CD4-positive, alpha-beta T cell (primary cell): ENCODE measurements at regions not wholly inside any gene's neighbourhood (a gene's known extent, or its start where the extent isn't known, plus 50 kb on each side); places are given as distances from the start of the nearest gene placed in this dataset.

Experiments used
- ATAC-seq: fragments of 200-7000 bp; cut with Tn5 transposase; one replicate; pipeline ENCODE4 v1.10.0; 2022; ENCODE audit warnings: mild to moderate bottlenecking; ENCODE audit not compliant: poor library complexity
- CTCF ChIA-PET: fragments of 350-600 bp; sonication (Branson Sonifier 250); formaldehyde crosslinking; loops from one replicate; lab custom pipeline; 2021; ENCODE audit warnings: antibody characterized with exemption, inconsistent platforms; lab: Charles Lee
- POLR2A ChIA-PET: fragments of 350-600 bp; sonication (Branson Sonifier 250); formaldehyde crosslinking; loops from one replicate; lab custom pipeline; 2021; ENCODE audit warnings: antibody characterized with exemption, inconsistent platforms; lab: Charles Lee
- DNase-seq, 14 experiments: peaks; one replicate each; pipeline ENCODE4 v3.0.0-alpha.2; 2013 to 2020; ENCODE audit warnings: mixed read lengths in 2 of 14
- H3K27ac ChIP-seq, 2 donors: one replicate each; pipeline versions ENCODE4 v1.5.1 to v1.7.0; 2013; ENCODE audit warnings: low read length in 2 of 2, low read depth in 1 of 2, mild to moderate bottlenecking in 1 of 2
- H3K27me3 ChIP-seq, 2 experiments: 1 replicate in 1 of 2; 2 replicates in 1 of 2; pipeline versions ENCODE4 v1.6.1 to v1.7.0; 2013; ENCODE audit warnings: low read length in 2 of 2, control low read depth in 1 of 2, mild to moderate bottlenecking in 1 of 2, moderate library complexity in 1 of 2; ENCODE audit not compliant: insufficient read depth in 2 of 2, control insufficient read depth in 1 of 2
- H3K36me3 ChIP-seq: one replicate; pipeline ENCODE4 v1.6.1; 2013; ENCODE audit warnings: low read length, control low read depth; ENCODE audit not compliant: insufficient read depth
- H3K4me1 ChIP-seq: one replicate; pipeline ENCODE4 v1.6.1; 2013; ENCODE audit warnings: low read length, control low read depth; ENCODE audit not compliant: insufficient read depth
- H3K4me3 ChIP-seq: one replicate; pipeline ENCODE4 v1.5.1; 2013; ENCODE audit warnings: mild to moderate bottlenecking, low read length, moderate library complexity
- H3K9me3 ChIP-seq, 2 experiments: 1 replicate in 1 of 2; 2 replicates in 1 of 2; pipeline versions ENCODE4 v1.6.1 to v1.7.0; 2013; ENCODE audit warnings: low read length in 2 of 2, mild to moderate bottlenecking in 2 of 2, control low read depth in 1 of 2, moderate library complexity in 1 of 2; ENCODE audit not compliant: control insufficient read depth in 1 of 2, insufficient read depth in 1 of 2
- H3K27ac Mint-ChIP-seq: one replicate; pipeline ENCODE4 v1.8.0; 2020; ENCODE audit warnings: mixed read lengths
- H3K27me3 Mint-ChIP-seq: one replicate; pipeline ENCODE4 v1.8.0; 2021; ENCODE audit warnings: mixed read lengths
- H3K36me3 Mint-ChIP-seq: one replicate; pipeline ENCODE4 v1.8.0; 2021; ENCODE audit warnings: low read depth, mixed read lengths
- H3K4me1 Mint-ChIP-seq: one replicate; pipeline ENCODE4 v1.8.0; 2021; ENCODE audit warnings: low read depth, mixed read lengths
- H3K4me3 Mint-ChIP-seq: one replicate; pipeline ENCODE4 v1.8.0; 2020; ENCODE audit warnings: mild to moderate bottlenecking, mixed read lengths
- H3K9me3 Mint-ChIP-seq: one replicate; pipeline ENCODE4 v1.8.0; 2020; ENCODE audit warnings: mixed read lengths
- intact Hi-C, 2 experiments: fragments of 100-400 bp; cut with DNase I in 1 of 2; cut with micrococcal nuclease in 1 of 2; formaldehyde crosslinking; loops; one replicate each; pipeline versions ENCODE4 v1.15.1 to v1.9.0; 2023 to 2025; cut with DNase I, micrococcal nuclease
- TF ChIP-seq, protein P1 (sequence below): fragments of 200-600 bp; IDR thresholded peaks from one replicate; pipeline ENCODE4 v1.8.0; 2022; ENCODE audit warnings: antibody characterized with exemption, mild to moderate bottlenecking

DNA sequence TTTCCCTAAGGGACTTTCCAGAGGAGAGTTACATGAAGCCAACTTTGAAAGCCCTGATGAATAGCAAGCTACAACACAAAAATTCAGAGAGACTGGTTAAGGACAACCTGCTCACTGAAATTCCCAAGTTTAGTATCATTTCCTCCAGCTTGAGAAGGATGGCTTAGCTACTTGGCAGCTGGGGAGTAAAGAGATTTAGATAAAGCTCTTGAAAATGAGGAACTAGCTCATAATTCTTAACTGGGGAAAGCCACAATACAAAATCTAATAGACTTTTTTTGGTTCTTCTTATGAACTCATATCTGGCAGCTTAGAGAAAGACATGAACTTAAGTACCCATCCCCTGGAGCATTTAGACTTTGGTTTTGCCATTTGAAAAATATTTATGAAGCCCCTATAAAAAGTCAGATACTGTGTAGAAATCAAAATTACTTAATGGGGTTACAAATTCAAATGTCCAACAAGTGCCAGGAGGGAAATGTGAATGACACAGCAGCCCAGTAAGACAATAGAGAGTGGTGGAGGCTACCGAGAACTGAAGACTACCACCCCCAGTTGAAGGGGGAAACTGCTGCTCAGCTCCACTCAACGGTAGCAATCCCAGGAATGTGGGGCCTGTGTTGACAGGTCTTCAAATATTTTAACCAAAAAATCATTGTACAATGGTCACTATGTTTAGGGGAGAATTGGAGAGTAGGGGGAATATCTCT is 79.4 kb upstream of the ADRB2 start:
- H3K4me1 ChIP-seq = no peaks in the 10 kb centered on the region
- Mint-ChIP-seq H3K36me3 (no peaks in the 10 kb centered on the region), H3K4me3 (no peak overlapping the region), H3K4me1 (no peaks in the 10 kb centered on the region), H3K27me3 (peaks cover 4% of the 10 kb centered on the region), H3K27ac (no peak overlapping the region), H3K9me3 (no peaks in the 10 kb centered on the region)
- DNase-seq (peak in 1 of 14 experiments; percentile 20), ATAC-seq (no peak)
- intact Hi-C loops = no loop called here
- no peaks in the 10 kb centered on the region for H3K9me3 ChIP-seq
- H3K4me3 ChIP-seq = no peak overlapping the region
- H3K27me3 ChIP-seq = no peaks in the 10 kb centered on the region
- H3K27ac ChIP-seq = no peak overlapping the region
- ChIA-PET POLR2A (no interaction called here), CTCF (no interaction called here)
- no peaks in the 10 kb centered on the region for H3K36me3 ChIP-seq
- TF ChIP-seq, protein P1, sequence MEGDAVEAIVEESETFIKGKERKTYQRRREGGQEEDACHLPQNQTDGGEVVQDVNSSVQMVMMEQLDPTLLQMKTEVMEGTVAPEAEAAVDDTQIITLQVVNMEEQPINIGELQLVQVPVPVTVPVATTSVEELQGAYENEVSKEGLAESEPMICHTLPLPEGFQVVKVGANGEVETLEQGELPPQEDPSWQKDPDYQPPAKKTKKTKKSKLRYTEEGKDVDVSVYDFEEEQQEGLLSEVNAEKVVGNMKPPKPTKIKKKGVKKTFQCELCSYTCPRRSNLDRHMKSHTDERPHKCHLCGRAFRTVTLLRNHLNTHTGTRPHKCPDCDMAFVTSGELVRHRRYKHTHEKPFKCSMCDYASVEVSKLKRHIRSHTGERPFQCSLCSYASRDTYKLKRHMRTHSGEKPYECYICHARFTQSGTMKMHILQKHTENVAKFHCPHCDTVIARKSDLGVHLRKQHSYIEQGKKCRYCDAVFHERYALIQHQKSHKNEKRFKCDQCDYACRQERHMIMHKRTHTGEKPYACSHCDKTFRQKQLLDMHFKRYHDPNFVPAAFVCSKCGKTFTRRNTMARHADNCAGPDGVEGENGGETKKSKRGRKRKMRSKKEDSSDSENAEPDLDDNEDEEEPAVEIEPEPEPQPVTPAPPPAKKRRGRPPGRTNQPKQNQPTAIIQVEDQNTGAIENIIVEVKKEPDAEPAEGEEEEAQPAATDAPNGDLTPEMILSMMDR = no peak

DNA sequence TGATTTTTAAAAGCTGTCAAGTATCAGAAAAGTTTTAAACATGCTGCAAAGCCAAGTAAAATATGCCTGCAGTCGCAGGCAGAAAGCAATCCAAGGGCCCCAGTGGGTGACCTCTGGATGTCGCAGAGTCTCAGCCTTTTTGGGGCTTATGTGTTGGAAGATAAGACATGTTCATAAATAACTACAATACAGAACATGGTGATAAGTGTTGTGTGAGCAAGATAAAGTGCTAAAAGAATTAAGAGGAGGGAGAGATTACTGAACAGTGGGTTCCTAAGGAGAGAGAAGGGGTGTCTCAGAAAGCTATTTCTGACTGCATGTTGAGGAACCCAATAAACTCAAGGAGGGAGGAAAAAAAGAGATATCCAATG is 78.9 kb upstream of the ADRB2 start:
- Histone ChIP-seq H3K27ac (no peak overlapping the region), H3K9me3 (no peaks in the 10 kb centered on the region), H3K36me3 (no peaks in the 10 kb centered on the region), H3K4me3 (no peak overlapping the region), H3K4me1 (no peaks in the 10 kb centered on the region), H3K27me3 (no peaks in the 10 kb centered on the region)
- H3K9me3 Mint-ChIP-seq = no peaks in the 10 kb centered on the region
- H3K36me3 Mint-ChIP-seq = no peaks in the 10 kb centered on the region
- H3K27ac Mint-ChIP-seq = no peak overlapping the region
- ChIA-PET CTCF (no interaction called here), POLR2A (no interaction called here)
- no peak overlapping the region for H3K4me3 Mint-ChIP-seq
- peaks cover 4% of the 10 kb centered on the region for H3K27me3 Mint-ChIP-seq
- intact Hi-C loops = no loop called here
- DNase-seq = no peak
- no peak for ATAC-seq
- H3K4me1 Mint-ChIP-seq = no peaks in the 10 kb centered on the region
- TF ChIP-seq, protein P1 = no peak

DNA sequence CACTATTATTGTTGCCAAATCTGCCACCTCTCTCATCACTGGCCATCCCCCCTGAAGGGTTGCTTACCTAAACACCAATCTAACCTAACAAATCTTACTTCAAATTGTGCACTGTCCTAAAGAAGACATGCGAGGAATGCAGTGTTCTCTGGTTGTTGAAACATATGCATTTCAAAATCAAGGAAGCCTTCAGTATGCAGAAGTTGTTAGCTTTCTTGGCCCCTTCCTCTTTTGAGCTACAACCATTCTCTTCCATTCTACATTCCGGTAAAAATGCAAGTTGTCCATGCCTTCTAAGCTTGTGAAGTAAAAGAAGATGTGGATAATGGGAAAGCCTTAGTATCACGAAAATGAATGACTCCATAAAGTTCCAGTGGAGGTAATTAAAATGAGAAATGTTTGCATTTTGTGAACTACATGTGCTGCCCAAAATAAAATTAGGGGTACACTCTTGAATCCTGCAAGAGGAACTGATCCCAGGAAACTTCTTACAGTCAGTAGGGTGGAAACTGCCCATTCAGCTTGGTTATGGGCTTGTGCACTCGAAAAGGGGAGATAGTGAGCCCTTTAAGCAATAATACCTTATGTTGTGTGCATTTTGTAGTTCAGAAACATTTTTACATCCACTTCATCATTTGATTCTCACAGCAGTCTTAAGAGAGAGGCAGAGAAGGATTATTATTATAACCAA is 77.6 kb upstream of the ADRB2 start:
- DNase-seq (no peak), ATAC-seq (no peak)
- POLR2A ChIA-PET = no interaction called here
- H3K4me3 ChIP-seq = no peak overlapping the region
- CTCF ChIA-PET = interaction anchor here (1.2 kb wide), 1 partner anchor 11 kb away, joined by 3 read pairs; no protein-coding TSS in a partner anchor
- Mint-ChIP-seq H3K9me3 (no peaks in the 10 kb centered on the region), H3K4me1 (no peaks in the 10 kb centered on the region), H3K4me3 (no peak overlapping the region), H3K27ac (no peak overlapping the region), H3K36me3 (no peaks in the 10 kb centered on the region), H3K27me3 (no peaks in the 10 kb centered on the region)
- no peak overlapping the region for H3K27ac ChIP-seq
- TF ChIP-seq, protein P1 = no peak
- H3K9me3 ChIP-seq = no peaks in the 10 kb centered on the region
- no peaks in the 10 kb centered on the region for H3K4me1 ChIP-seq
- H3K36me3 ChIP-seq = no peaks in the 10 kb centered on the region
- no peaks in the 10 kb centered on the region for H3K27me3 ChIP-seq
- intact Hi-C loops = no loop called here
